Endothelial cell of umbilical vein (primary cell): ENCODE measurements at regions not wholly inside any gene's neighbourhood (a gene's known extent, or its start where the extent isn't known, plus 50 kb on each side); places are given as distances from the start of the nearest gene placed in this dataset.

Experiments
- BruUV-seq: library from RNA; stranded (reverse); fragments of 400-500 nt; replicated peaks from 2 replicates; lab custom pipeline; 2021; lab: Mats Ljungman, UMichigan
- CTCF ChIA-PET: fragments of 300-600, 350-600 bp; sonication (Branson Sonifier 250); formaldehyde crosslinking; loops from one replicate; lab custom pipeline; 2021; ENCODE audit warnings: antibody characterized with exemption, inconsistent platforms; lab: Charles Lee
- POLR2A ChIA-PET: fragments of 300-600, 350-600 bp; sonication (Branson Sonifier 250); formaldehyde crosslinking; loops from one replicate; lab custom pipeline; 2021; ENCODE audit warnings: antibody characterized with exemption, inconsistent platforms; lab: Charles Lee
- DNase-seq: peaks from one replicate; pipeline ENCODE4 v3.0.0-alpha.2; 2011; ENCODE audit warnings: low read depth, low spot score
- FAIRE-seq: peaks from 2 replicates; lab custom pipeline; 2011; peaks lifted over from hg19 to GRCh38; lab: Jason Lieb, UNC
- H2AFZ ChIP-seq: 2 replicates; pipeline ENCODE4 v1.6.0; 2012; ENCODE audit warnings: low read depth, low read length, control low read depth, inconsistent platforms
- H3K27ac ChIP-seq: 2 replicates; pipeline ENCODE4 v1.5.1; 2011; ENCODE audit warnings: low read depth, mild to moderate bottlenecking, control low read depth, low read length, moderate library complexity; ENCODE audit not compliant: insufficient read depth
- H3K27me3 ChIP-seq, 2 experiments: 2 replicates each; pipeline versions ENCODE4 v1.6.0 to v1.6.1; 2011; ENCODE audit warnings: low read length in 2 of 2, mixed read lengths in 1 of 2; ENCODE audit not compliant: control insufficient read depth in 2 of 2, insufficient read depth in 2 of 2
- H3K36me3 ChIP-seq, 2 experiments: 2 replicates in 1 of 2; 3 replicates in 1 of 2; pipeline ENCODE4 v1.5.1; 2011; ENCODE audit warnings: low read length in 2 of 2, mild to moderate bottlenecking in 1 of 2, moderate library complexity in 1 of 2; ENCODE audit not compliant: control insufficient read depth in 2 of 2, insufficient read depth in 2 of 2; ENCODE audit errors: extremely low read depth in 1 of 2
- H3K4me1 ChIP-seq: 3 replicates; pipeline ENCODE4 v1.5.1; 2011; ENCODE audit warnings: mild to moderate bottlenecking, low read length; ENCODE audit not compliant: control insufficient read depth, insufficient read depth; ENCODE audit errors: extremely low read depth
- H3K4me2 ChIP-seq: 2 replicates; pipeline ENCODE4 v1.6.1; 2011; ENCODE audit warnings: low read length, control low read depth, mixed read lengths; ENCODE audit not compliant: insufficient read depth
- H3K4me3 ChIP-seq, 3 experiments: fragments of 200-600 bp in 1 of 3; sonication (generic), shearing (Covaris generic) in 1 of 3; replicated peaks in 1 of 3; 2 replicates each; pipeline ENCODE4 v1.5.1; 2011 to 2016; ENCODE audit warnings: control low read depth in 3 of 3, low read length in 3 of 3, mild to moderate bottlenecking in 2 of 3, inconsistent platforms in 1 of 3, low read depth in 1 of 3, moderate library complexity in 1 of 3; ENCODE audit not compliant: insufficient read depth in 1 of 3
- H3K79me2 ChIP-seq: 2 replicates; pipeline ENCODE4 v1.6.0; 2012; ENCODE audit warnings: low read length, inconsistent platforms; ENCODE audit not compliant: control insufficient read depth, insufficient read depth
- H3K9ac ChIP-seq: replicated peaks from 2 replicates; pipeline ENCODE3; 2011; ENCODE audit warnings: low read length, control low read depth; ENCODE audit not compliant: insufficient read depth; ENCODE audit errors: extremely low read depth
- H3K9me1 ChIP-seq: replicated peaks from 3 replicates; pipeline ENCODE4 v1.6.0; 2011; ENCODE audit warnings: mild to moderate bottlenecking, low read length; ENCODE audit not compliant: control insufficient read depth, insufficient read depth; ENCODE audit errors: extremely low read depth
- H3K9me3 ChIP-seq: replicated peaks from 2 replicates; pipeline ENCODE4 v1.5.1; 2012; ENCODE audit warnings: low read length, inconsistent platforms; ENCODE audit not compliant: control insufficient read depth, insufficient read depth
- H4K20me1 ChIP-seq: replicated peaks from 2 replicates; pipeline ENCODE3; 2011; ENCODE audit warnings: mild to moderate bottlenecking, low read length; ENCODE audit not compliant: control insufficient read depth, insufficient read depth; ENCODE audit errors: extremely low read depth
- EZH2 ChIP-seq: IDR thresholded peaks from 2 replicates; pipeline ENCODE4 v1.6.1; 2012; ENCODE audit warnings: borderline replicate concordance, low read depth, mild to moderate bottlenecking, moderate library complexity, low read length, inconsistent platforms; ENCODE audit not compliant: severe bottlenecking
- FOS ChIP-seq: IDR thresholded peaks from 2 replicates; pipeline ENCODE4 v1.6.1; 2011; ENCODE audit warnings: mild to moderate bottlenecking, low read length, moderate library complexity, borderline replicate concordance; ENCODE audit not compliant: insufficient read depth
- GATA2 ChIP-seq: IDR thresholded peaks from 2 replicates; pipeline ENCODE4 v1.7.0; 2011; ENCODE audit warnings: low read depth, mild to moderate bottlenecking, moderate library complexity, mixed read lengths, low read length; ENCODE audit not compliant: insufficient read length, insufficient read depth
- JUN ChIP-seq: IDR thresholded peaks from 2 replicates; pipeline ENCODE4 v1.6.1; 2011; ENCODE audit warnings: borderline replicate concordance, low read depth; ENCODE audit not compliant: insufficient read length, insufficient read depth
- MYC ChIP-seq: IDR thresholded peaks from one replicate; pipeline ENCODE4 v1.6.1; 2011; ENCODE audit warnings: mild to moderate bottlenecking, low read depth, low read length
- POLR2A ChIP-seq: IDR thresholded peaks from 2 replicates; pipeline ENCODE4 v1.6.1; 2012; ENCODE audit warnings: low read depth, mild to moderate bottlenecking, control low read depth, low read length
- POLR2AphosphoS5 ChIP-seq: IDR thresholded peaks from 2 replicates; pipeline ENCODE4 v1.6.1; 2012; ENCODE audit warnings: low read depth, mild to moderate bottlenecking, control low read depth, low read length, moderate library complexity; ENCODE audit not compliant: insufficient read depth
- dilution Hi-C: fragments of 300-500 bp; cut with MboI; formaldehyde crosslinking; loops from one replicate; pipeline ENCODE4 v1.15.0; 2019; ENCODE audit warnings: low sequenced_read_pairs; ENCODE audit not compliant: extremely low pct_ligation_motif_present
- intact Hi-C: fragments of 100-400 bp; cut with micrococcal nuclease; formaldehyde crosslinking; loops from one replicate; pipeline ENCODE4 v1.10.0; 2022
- TF ChIP-seq, protein P1 (sequence below), 2 donors: IDR thresholded peaks; 1 replicate in 1 of 2; 2 replicates in 1 of 2; pipeline ENCODE4 v1.5.1; 2011; ENCODE audit warnings: low read length in 2 of 2, mild to moderate bottlenecking in 2 of 2, moderate library complexity in 2 of 2, control low read depth in 1 of 2, inconsistent platforms in 1 of 2, low read depth in 1 of 2; ENCODE audit not compliant: insufficient read depth in 1 of 2; ENCODE audit errors: extremely low read depth in 1 of 2
- TF ChIP-seq, protein P2 (sequence below): IDR thresholded peaks from 2 replicates; pipeline ENCODE4 v1.6.1; 2011; ENCODE audit not compliant: insufficient read depth, insufficient read length

DNA sequence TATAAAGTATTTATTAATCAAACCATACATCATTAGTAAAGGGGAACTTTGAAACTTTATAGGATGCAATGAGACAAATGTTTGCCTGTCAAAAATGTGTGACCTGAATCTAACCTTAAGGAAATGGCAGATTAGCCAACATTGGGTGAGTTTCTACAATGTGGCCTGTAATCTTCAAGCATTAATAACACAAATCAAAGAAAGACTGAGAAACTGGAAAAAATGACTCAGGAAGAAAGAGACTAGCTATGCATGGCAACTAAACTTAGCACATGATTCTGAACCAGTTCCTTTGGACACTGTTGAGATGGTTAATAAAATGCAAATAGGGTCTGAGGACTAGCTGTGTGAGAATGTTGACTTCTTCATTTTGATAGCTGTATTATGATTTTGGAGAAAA, 628.6 kb upstream of the ID2 start:
- no peaks in the 10 kb centered on the region for H4K20me1 ChIP-seq
- TF ChIP-seq, protein P1, sequence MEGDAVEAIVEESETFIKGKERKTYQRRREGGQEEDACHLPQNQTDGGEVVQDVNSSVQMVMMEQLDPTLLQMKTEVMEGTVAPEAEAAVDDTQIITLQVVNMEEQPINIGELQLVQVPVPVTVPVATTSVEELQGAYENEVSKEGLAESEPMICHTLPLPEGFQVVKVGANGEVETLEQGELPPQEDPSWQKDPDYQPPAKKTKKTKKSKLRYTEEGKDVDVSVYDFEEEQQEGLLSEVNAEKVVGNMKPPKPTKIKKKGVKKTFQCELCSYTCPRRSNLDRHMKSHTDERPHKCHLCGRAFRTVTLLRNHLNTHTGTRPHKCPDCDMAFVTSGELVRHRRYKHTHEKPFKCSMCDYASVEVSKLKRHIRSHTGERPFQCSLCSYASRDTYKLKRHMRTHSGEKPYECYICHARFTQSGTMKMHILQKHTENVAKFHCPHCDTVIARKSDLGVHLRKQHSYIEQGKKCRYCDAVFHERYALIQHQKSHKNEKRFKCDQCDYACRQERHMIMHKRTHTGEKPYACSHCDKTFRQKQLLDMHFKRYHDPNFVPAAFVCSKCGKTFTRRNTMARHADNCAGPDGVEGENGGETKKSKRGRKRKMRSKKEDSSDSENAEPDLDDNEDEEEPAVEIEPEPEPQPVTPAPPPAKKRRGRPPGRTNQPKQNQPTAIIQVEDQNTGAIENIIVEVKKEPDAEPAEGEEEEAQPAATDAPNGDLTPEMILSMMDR (IDR thresholded peaks at IDR 0.05; ENCODE audit: extremely low read depth in 1 of 2, insufficient read depth in 1 of 2, low read depth in 1 of 2, low read length in 2 of 2): no peak
- TF ChIP-seq POLR2A (no peak), FOS (no peak), POLR2AphosphoS5 (no peak)
- H3K36me3 ChIP-seq: no peaks in the 10 kb centered on the region
- no peaks in the 10 kb centered on the region for H3K4me1 ChIP-seq
- H3K27ac ChIP-seq: no peak overlapping the region
- no peak for FAIRE-seq
- DNase-seq: no peak
- no peak overlapping the region for H3K4me2 ChIP-seq
- intact Hi-C loops: no loop called here
- H3K9me1 ChIP-seq: no peaks in the 10 kb centered on the region
- H3K9me3 ChIP-seq: peaks cover 5% of the 10 kb centered on the region
- ChIA-PET CTCF (no interaction called here), POLR2A (no interaction called here)
- H3K9ac ChIP-seq: no peak overlapping the region
- H3K79me2 ChIP-seq: no peaks in the 10 kb centered on the region
- dilution Hi-C loops: no loop called here
- H3K27me3 ChIP-seq: no peaks in the 10 kb centered on the region
- H3K4me3 ChIP-seq: no peak overlapping the region
- H2AFZ ChIP-seq: no peak overlapping the region
- BruUV-seq: no TSS peak

DNA sequence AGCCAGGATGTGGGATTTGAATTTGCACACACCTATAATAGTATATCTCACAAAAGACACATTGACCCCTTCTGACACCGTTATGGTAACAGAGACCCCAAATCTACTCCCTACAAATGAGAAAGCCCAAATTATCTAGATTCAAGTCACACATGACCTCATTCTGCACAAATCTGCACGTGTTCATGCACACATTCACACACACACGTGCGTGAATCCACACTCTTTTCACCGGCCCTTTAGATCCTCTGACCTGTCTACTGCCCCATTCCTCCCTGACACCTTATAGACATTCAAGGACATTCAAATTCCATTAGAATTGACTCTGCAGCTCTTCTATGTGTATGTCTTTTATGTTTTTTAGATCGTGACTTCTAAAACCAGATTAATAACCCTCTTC, 627.8 kb upstream of the ID2 start:
- intact Hi-C loops: no loop called here
- no peak overlapping the region for H3K9ac ChIP-seq
- no peak for DNase-seq
- H2AFZ ChIP-seq: no peak overlapping the region
- no peaks in the 10 kb centered on the region for H3K79me2 ChIP-seq
- TF ChIP-seq FOS: no peak
- TF ChIP-seq, protein P2, sequence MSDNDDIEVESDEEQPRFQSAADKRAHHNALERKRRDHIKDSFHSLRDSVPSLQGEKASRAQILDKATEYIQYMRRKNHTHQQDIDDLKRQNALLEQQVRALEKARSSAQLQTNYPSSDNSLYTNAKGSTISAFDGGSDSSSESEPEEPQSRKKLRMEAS: no peak
- TF ChIP-seq MYC: no peak
- no peak for TF ChIP-seq EZH2
- TF ChIP-seq POLR2AphosphoS5: no peak
- TF ChIP-seq POLR2A: no peak
- TF ChIP-seq, protein P1 (IDR thresholded peaks at IDR 0.05; ENCODE audit: extremely low read depth in 1 of 2, insufficient read depth in 1 of 2, low read depth in 1 of 2, low read length in 2 of 2): no peak
- no peak for TF ChIP-seq GATA2
- TF ChIP-seq JUN: no peak
- ChIA-PET CTCF (no interaction called here), POLR2A (no interaction called here)
- H3K9me1 ChIP-seq: no peaks in the 10 kb centered on the region
- H3K4me3 ChIP-seq: no peak overlapping the region
- H3K9me3 ChIP-seq: peaks cover 5% of the 10 kb centered on the region
- H3K4me2 ChIP-seq: no peak overlapping the region
- no peaks in the 10 kb centered on the region for H3K36me3 ChIP-seq
- dilution Hi-C loops: no loop called here
- no peak for FAIRE-seq
- H3K27ac ChIP-seq: no peak overlapping the region
- H3K4me1 ChIP-seq: no peaks in the 10 kb centered on the region
- no peaks in the 10 kb centered on the region for H4K20me1 ChIP-seq
- no peaks in the 10 kb centered on the region for H3K27me3 ChIP-seq
- no TSS peak for BruUV-seq
